Fibroblast of villous mesenchyme (primary cell): ENCODE measurements at regions not wholly inside any gene's neighbourhood (a gene's known extent, or its start where the extent isn't known, plus 50 kb on each side); places are given as distances from the start of the nearest gene placed in this dataset.

Experiments used
- DNase-seq: peaks from one replicate; pipeline ENCODE4 v3.0.0-alpha.2; 2010; ENCODE audit warnings: low read depth
- H3K4me3 ChIP-seq: 2 replicates; pipeline ENCODE4 v1.5.1; 2011; ENCODE audit warnings: low read depth, mild to moderate bottlenecking, low read length
- CTCF ChIP-seq: IDR thresholded peaks from 2 replicates; pipeline ENCODE4 v1.5.1; 2012; ENCODE audit warnings: low read depth, mild to moderate bottlenecking, low read length; ENCODE audit not compliant: insufficient read depth

- no peak for TF ChIP-seq CTCF
- DNase-seq: no peak
- H3K4me3 ChIP-seq: no peak overlapping the region
Observed at GRCh38 chr5:114999176-114999575, 170.5 kb downstream of the TRIM36 start.

DNA sequence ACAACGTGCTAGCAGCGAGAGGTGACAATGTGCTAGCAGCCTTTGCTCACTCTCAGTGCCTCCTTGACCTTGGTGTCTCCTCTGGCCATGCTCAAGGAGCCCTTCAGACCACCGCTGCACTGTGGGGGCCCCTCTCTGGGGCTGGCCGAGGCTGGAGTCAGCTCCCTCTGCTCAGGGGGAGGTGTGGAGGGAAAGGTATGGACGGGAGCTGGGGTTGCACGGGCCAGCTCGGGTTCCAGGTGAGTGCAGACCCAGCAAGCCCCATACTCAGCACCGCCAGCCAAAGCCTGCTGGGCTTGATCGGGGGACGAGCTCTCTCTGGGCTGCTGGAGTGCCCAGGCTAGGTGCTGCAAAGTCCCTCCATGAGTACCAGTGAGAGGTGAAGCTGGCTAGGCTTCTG is 180.2 kb downstream of the TRIM36 start:
- no peak for DNase-seq
- TF ChIP-seq CTCF: no peak
- H3K4me3 ChIP-seq: no peak overlapping the region

DNA sequence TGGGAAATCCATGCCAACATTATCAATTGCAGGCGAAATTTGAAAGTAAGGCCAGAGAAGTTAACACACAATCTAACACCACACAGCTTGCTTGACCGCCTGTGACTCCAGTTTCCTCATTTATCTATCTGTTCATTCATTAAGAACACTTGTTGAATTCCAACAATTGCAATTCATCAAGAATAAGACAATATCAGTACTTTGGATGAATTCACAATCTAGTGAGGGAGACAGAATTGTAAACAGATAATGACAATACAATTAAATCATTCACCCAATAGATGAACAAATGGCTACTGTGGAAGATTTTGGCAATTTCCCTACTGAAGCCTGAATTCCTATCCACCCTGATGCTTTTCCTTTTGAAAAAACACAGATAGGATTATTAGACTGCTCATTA is 181.6 kb downstream of the TRIM36 start:
- H3K4me3 ChIP-seq: no peak overlapping the region
- DNase-seq: no peak
- TF ChIP-seq CTCF: no peak

DNA sequence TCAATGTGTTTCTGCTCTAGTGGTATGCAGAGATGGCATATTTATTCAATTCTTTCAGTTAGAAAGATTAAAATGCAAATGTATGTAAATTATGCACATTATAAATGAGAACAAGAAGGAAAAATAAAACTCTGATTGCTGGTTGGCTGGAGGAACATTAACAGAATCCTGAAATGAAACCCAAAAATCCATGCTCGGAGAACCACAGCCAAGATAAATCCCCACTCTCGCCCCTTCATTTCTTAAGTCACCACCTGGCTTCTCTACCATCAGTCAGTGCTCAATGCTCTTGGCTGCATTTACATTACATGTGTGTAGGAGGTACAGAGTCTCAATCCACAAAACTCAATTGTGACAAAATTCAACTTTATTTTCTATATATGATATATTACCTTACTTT is 184.9 kb downstream of the TRIM36 start:
- DNase-seq: no peak
- no peak overlapping the region for H3K4me3 ChIP-seq
- TF ChIP-seq CTCF: no peak

DNA sequence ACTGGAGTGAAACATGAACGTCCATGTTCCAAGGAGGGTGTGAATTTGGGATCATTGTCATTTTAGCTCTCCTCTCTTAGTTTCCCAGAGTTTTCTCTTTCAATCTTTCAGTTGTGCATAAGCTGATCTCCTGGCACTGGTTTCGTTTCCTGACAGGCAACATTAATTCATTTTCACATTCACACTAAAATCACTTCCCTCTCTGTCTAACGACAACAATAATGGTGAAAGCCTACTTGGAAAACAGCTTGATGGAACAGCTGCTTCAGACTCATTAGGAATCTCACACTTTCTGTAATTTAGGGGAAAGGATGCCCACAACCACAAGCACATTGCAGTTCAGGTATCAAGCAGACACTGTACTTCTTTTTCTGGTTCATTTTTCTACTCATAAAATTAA is 188.6 kb downstream of the TRIM36 start:
- TF ChIP-seq CTCF: no peak
- H3K4me3 ChIP-seq: no peak overlapping the region
- DNase-seq: no peak

DNA sequence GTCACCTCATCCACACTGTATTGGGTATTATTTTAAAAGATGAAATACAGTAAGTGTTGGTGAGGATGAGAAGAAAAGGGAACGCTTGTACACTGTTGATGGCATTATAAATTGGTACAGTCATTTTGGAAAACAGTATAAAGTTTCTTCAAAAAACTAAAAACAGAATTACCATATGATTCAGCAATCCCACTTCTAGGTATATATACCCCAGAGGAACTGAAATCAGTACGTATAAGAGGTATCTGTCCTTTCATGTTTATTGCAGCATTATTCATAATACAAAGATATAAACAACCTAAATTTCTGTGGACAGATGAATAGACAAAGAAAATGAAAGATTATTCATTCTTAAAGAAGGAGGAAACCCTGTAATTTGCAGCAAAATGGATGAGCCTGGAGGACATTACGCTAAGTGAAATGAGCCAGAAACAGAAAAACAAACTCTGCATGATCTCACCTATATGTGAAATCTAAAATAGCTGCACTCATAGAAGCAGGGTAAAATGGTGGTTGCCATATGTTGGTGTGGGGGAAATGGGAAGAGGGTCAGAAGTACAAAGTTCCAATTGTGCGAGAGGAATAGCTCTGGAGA is 191.6 kb downstream of the TRIM36 start:
- no peak overlapping the region for H3K4me3 ChIP-seq
- DNase-seq: no peak
- no peak for TF ChIP-seq CTCF

- no peak overlapping the region for H3K4me3 ChIP-seq
- TF ChIP-seq CTCF: no peak
- no peak for DNase-seq
Observed at GRCh38 chr5:114969482-114969881, 200.2 kb downstream of the TRIM36 start.
